OCI-M1 (cell line): ENCODE measurements at regions not wholly inside any gene's neighbourhood (a gene's known extent, or its start where the extent isn't known, plus 50 kb on each side); places are given as distances from the start of the nearest gene placed in this dataset.
A peak's percentile ranks its signal among the peaks of the same experiment; 100 is the strongest.
"Not testable (repeated sequence)": the region's sequence is repeated elsewhere in the genome, so short reads cannot be mapped to it uniquely, and the experiment has no call there.

Experiments
- DNase-seq: peaks from one replicate; lab custom pipeline; 2025; lab: John Stamatoyannopoulos, UW

GRCh38 chr2:121052023-121052422 lies 233.0 kb downstream of the TFCP2L1 start:
- DNase-seq: peak; percentile 85

- no peak for DNase-seq
Measured at GRCh38 chr2:121052521-121052920, 232.5 kb downstream of the TFCP2L1 start.

GRCh38 chr2:121055088-121055487 lies 229.9 kb downstream of the TFCP2L1 start:
- DNase-seq: no peak

- DNase-seq: no peak
Measured at GRCh38 chr2:121055501-121055900, 229.5 kb downstream of the TFCP2L1 start.

- DNase-seq: peak; percentile 20
Measured at GRCh38 chr2:121058852-121059558, 226.0 kb downstream of the TFCP2L1 start.

GRCh38 chr2:121059651-121060649 lies 225.1 kb downstream of the TFCP2L1 start:
- DNase-seq: no peak

GRCh38 chr2:121061633-121062032 lies 223.4 kb downstream of the TFCP2L1 start:
- no peak for DNase-seq

- DNase-seq: no peak
Measured at GRCh38 chr2:121063471-121063870, 221.5 kb downstream of the TFCP2L1 start.

- DNase-seq: no peak
Measured at GRCh38 chr2:121064186-121064585, 220.8 kb downstream of the TFCP2L1 start.

GRCh38 chr2:121065239-121065638 lies 219.8 kb downstream of the TFCP2L1 start:
- no peak for DNase-seq

GRCh38 chr2:121066526-121066925 lies 218.5 kb downstream of the TFCP2L1 start:
- DNase-seq: no peak

GRCh38 chr2:121068851-121069250 lies 216.2 kb downstream of the TFCP2L1 start:
- DNase-seq: no peak

- DNase-seq: no peak
Measured at GRCh38 chr2:121069434-121069969, 215.5 kb downstream of the TFCP2L1 start.

GRCh38 chr2:121070061-121070460 lies 214.9 kb downstream of the TFCP2L1 start:
- DNase-seq: not testable (repeated sequence)

- peak; percentile 74 for DNase-seq
Measured at GRCh38 chr2:121071034-121071504, 213.9 kb downstream of the TFCP2L1 start.

- no peak for DNase-seq
Measured at GRCh38 chr2:121072784-121073183, 212.2 kb downstream of the TFCP2L1 start.

GRCh38 chr2:121073320-121074210 lies 211.4 kb downstream of the TFCP2L1 start:
- no peak for DNase-seq

GRCh38 chr2:121074293-121074932 lies 210.6 kb downstream of the TFCP2L1 start:
- peak; percentile 38 for DNase-seq

- peak; percentile 95 for DNase-seq
Measured at GRCh38 chr2:121075006-121075551, 209.9 kb downstream of the TFCP2L1 start.

- DNase-seq: peak; percentile 32
Measured at GRCh38 chr2:121075641-121076497, 209.1 kb downstream of the TFCP2L1 start.
